Activated CD4-positive, alpha-beta T cell treated with anti-CD3 and anti-CD28 coated beads for 24 hours (primary cell): ENCODE measurements at regions not wholly inside any gene's neighbourhood (a gene's known extent, or its start where the extent isn't known, plus 50 kb on each side); places are given as distances from the start of the nearest gene placed in this dataset.
"Not testable (repeated sequence)": the region's sequence is repeated elsewhere in the genome, so short reads cannot be mapped to it uniquely, and the experiment has no call there.

Experiments used
- DNase-seq, 2 donors: peaks; one replicate each; pipeline ENCODE4 v3.0.0-alpha.2; 2020; ENCODE audit warnings: low read depth in 2 of 2

- not testable (repeated sequence) for DNase-seq
Measured at GRCh38 chr15:84152381-84152979, 83.1 kb upstream of the GOLGA6L4 start.

- DNase-seq, result not testable (repeated sequence)
Measured at GRCh38 chr15:84153655-84154140, 81.9 kb upstream of the GOLGA6L4 start.

GRCh38 chr15:84154314-84154713, 81.3 kb upstream of the GOLGA6L4 start:
- not testable (repeated sequence) for DNase-seq

DNA sequence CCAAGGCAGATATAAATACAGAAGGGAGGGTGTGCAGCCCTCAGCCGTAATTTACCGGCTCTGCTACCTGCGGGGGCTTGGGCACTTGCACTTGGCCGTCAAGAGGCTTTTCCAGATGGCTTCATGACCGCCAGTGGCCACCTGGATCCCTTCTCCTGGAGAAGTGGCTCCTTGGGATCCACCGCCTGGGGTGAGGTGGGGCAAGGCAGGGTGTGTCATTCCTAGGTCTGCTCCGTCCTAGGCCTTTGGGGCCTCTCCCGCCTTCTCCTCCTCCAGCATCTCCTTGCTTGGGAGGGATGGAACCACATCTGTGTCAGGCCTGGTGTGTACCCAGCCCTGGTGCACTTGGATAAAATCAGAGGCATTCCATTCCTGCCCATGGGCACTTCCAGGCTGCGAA, 80.8 kb upstream of the GOLGA6L4 start:
- DNase-seq, result not testable (repeated sequence)

- not testable (repeated sequence) for DNase-seq
Measured at GRCh38 chr15:84155792-84156587, 79.6 kb upstream of the GOLGA6L4 start.

GRCh38 chr15:84156588-84156840, 79.1 kb upstream of the GOLGA6L4 start:
- not testable (repeated sequence) for DNase-seq

- not testable (repeated sequence) for DNase-seq
Measured at GRCh38 chr15:84157056-84157632, 78.4 kb upstream of the GOLGA6L4 start.

DNA sequence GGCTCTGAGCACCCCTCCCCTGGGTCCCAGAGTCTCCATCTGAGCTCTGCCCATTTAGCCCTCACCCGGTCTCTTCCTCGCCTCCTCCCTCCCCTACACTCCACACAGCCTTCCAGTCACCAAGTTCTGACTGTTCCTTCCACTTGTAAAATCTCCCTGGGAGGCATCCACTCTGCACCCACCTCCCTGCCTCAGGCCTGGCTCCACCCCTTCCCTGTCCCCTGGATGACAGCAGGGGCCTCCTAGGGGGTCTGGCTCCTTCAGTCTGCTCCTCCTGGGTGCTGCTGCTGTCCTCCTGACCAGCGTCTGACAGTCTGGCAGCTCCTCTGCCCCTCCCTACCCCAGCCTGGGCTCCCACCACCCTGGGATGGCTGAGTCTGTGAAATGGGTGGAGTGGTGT, 77.7 kb upstream of the GOLGA6L4 start:
- DNase-seq, result not testable (repeated sequence)

DNA sequence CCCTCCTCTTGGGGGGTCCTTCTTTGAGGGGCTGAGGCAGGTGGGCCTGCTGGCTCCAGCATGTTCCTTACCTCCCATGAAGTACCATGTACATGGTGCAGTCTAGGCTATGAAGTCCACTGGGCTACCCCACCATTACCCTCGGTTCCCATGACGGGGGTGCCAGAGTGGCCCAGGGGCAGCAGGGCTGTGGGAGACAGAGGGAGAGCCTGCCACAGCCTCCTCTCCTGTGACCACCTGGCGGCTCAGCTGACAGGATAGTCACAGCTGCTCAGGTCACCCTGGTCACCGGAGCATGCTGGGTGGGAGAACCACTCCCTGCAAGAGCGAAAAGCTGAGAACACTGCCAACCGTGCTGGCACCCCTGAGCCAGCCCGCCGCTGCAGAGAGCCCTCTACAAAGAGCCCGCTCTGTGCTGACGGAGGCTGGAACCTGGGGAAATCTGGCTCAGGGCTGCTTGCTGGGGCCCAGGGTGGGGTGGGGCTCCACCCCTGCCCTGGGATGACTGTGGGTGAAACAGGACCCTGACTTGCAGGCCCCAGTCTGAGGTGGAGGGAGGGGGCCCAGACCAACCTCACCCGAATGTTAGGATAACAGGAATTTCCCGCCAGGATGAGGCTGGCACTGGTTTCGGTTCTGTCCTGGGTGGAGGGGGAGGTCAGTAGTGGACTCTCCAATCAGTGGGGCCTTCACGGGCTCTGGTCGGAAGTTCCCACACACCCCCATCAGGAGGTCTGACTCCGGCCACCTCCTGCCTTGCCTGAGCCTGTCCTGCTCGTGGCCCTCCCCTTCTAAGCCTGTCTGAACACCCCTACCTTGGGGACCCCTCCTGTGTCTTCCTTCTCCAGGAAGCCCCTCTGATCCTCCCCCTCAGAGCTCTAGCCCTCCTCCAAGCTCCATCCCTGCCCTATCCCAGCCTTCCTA, 76.0 kb upstream of the GOLGA6L4 start:
- not testable (repeated sequence) for DNase-seq

DNA sequence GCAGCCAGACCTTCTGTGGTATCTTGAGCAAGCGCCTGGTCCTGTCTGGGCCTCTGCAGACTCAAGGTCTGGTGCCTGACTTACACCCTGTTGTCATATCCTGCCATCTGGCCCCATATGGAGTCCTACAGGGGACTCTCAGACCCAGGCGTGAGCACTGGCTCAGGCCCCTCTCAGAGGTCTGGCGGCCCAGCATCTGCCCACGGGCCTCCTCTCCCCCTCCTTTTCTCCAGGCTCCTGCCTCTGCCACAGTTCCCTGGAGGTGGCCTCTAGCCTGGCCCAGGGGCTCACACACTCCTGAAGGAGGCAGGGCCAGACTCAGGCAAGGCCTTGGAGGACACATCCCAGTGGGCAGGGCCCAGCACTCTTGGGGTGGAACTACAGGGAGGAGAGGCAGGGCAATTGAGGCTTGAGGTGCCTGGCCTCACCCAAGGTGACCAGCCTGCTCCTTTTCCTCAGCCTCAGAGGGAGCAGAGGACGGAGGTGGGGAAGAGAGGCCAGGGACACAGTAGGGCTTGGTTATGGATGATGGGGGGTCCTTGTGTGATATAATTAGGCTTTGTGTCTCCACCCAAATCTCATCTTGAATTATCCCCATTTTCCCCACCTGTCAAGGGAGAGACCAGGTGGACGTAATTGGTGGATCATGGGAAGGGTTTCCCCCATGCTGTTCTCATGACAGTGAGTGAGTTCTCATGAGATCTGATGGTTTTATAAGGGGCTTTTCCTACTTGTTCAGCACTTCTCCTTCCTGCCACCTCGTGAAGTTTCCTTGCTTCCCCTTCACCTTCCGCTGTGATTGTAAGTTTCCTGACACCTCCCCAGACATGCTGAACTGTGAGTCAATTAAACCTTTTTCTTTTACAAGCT, 70.9 kb upstream of the GOLGA6L4 start:
- not testable (repeated sequence) for DNase-seq

DNA sequence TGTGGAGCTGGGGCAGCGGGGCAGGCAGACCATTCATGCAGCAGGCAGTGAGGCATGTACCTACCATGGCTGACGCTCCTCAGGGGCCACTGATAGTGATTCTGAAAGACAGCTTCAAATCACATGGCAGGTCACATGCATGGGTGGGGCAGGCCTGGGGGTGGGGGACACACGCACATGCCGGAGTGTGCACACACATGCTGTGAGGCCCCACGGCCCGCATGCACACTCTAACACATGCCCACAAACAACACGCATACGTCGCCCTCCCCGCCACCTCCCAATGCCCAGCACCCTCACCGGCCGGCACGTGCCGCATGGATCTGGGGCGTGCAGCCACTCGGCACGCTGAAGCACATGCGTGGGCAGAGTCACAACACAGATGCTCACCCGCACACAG, 65.5 kb upstream of the GOLGA6L4 start:
- DNase-seq, result not testable (repeated sequence)

- not testable (repeated sequence) for DNase-seq
Measured at GRCh38 chr15:84173231-84173610, 62.4 kb upstream of the GOLGA6L4 start.
